Neural cell (in vitro differentiated cells): ENCODE measurements at regions not wholly inside any gene's neighbourhood (a gene's known extent, or its start where the extent isn't known, plus 50 kb on each side); places are given as distances from the start of the nearest gene placed in this dataset.

Source experiments
- EZH2 ChIP-seq: fragments of 200-600, 300-800 bp; shearing (Covaris generic), sonication (generic); IDR thresholded peaks from 2 replicates; pipeline ENCODE4 v1.6.1; 2014; ENCODE audit warnings: antibody characterized with exemption, low read length, borderline replicate concordance, mild to moderate bottlenecking; ENCODE audit not compliant: insufficient read depth, poor library complexity, severe bottlenecking
- MXI1 ChIP-seq: fragments of 450-650 bp; conservative IDR thresholded peaks from 2 replicates; pipeline ENCODE4 v1.6.1; 2014; ENCODE audit warnings: antibody characterized with exemption, mild to moderate bottlenecking; ENCODE audit not compliant: poor library complexity, severe bottlenecking
- POLR2AphosphoS5 ChIP-seq: IDR thresholded peaks from 2 replicates; pipeline ENCODE4 v1.6.1; 2012
- RAD21 ChIP-seq: fragments of 450-650 bp; conservative IDR thresholded peaks from 2 replicates; pipeline ENCODE4 v1.6.1; 2014; ENCODE audit warnings: antibody characterized with exemption, mild to moderate bottlenecking, moderate library complexity
- SMC3 ChIP-seq: fragments of 450-650 bp; conservative IDR thresholded peaks from 2 replicates; pipeline ENCODE4 v1.6.1; 2014; ENCODE audit warnings: antibody characterized with exemption, mild to moderate bottlenecking, moderate library complexity; ENCODE audit not compliant: poor library complexity
- TAF1 ChIP-seq: IDR thresholded peaks from 2 replicates; pipeline ENCODE4 v1.6.1; 2012; ENCODE audit warnings: low read depth
- TF ChIP-seq, protein P1 (sequence below): fragments of 450-650 bp; IDR thresholded peaks from 2 replicates; pipeline ENCODE4 v1.5.1; 2014; ENCODE audit warnings: antibody characterized with exemption, mild to moderate bottlenecking, moderate library complexity; ENCODE audit not compliant: poor library complexity, severe bottlenecking
- TF ChIP-seq, protein P2 (sequence below): IDR thresholded peaks from 2 replicates; pipeline ENCODE4 v1.6.1; 2012; ENCODE audit warnings: borderline replicate concordance

DNA sequence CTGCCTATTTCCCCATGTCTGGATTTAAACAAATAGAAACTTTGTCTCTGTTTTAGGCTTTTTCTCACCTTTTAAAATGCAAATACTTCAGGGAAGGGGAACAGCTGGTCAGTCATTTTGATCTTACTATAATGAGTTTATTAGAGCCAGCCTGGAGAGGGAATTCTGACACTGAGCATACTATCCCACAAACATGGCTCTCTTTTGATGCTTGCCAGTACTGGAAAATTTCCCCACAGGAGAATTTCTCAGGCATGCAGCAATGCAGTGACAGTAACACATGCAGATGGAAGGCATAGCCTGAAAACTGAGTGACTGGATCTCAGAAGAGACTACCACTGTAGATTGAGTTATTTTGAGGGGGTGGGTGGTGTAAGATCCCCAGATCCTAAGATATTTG lies 974.3 kb upstream of the CELF4 start:
- TF ChIP-seq, protein P1, sequence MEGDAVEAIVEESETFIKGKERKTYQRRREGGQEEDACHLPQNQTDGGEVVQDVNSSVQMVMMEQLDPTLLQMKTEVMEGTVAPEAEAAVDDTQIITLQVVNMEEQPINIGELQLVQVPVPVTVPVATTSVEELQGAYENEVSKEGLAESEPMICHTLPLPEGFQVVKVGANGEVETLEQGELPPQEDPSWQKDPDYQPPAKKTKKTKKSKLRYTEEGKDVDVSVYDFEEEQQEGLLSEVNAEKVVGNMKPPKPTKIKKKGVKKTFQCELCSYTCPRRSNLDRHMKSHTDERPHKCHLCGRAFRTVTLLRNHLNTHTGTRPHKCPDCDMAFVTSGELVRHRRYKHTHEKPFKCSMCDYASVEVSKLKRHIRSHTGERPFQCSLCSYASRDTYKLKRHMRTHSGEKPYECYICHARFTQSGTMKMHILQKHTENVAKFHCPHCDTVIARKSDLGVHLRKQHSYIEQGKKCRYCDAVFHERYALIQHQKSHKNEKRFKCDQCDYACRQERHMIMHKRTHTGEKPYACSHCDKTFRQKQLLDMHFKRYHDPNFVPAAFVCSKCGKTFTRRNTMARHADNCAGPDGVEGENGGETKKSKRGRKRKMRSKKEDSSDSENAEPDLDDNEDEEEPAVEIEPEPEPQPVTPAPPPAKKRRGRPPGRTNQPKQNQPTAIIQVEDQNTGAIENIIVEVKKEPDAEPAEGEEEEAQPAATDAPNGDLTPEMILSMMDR: no peak
- TF ChIP-seq EZH2: no peak
- no peak for TF ChIP-seq TAF1
- TF ChIP-seq MXI1: no peak
- no peak for TF ChIP-seq POLR2AphosphoS5
- TF ChIP-seq RAD21: no peak
- no peak for TF ChIP-seq SMC3
- TF ChIP-seq, protein P2, sequence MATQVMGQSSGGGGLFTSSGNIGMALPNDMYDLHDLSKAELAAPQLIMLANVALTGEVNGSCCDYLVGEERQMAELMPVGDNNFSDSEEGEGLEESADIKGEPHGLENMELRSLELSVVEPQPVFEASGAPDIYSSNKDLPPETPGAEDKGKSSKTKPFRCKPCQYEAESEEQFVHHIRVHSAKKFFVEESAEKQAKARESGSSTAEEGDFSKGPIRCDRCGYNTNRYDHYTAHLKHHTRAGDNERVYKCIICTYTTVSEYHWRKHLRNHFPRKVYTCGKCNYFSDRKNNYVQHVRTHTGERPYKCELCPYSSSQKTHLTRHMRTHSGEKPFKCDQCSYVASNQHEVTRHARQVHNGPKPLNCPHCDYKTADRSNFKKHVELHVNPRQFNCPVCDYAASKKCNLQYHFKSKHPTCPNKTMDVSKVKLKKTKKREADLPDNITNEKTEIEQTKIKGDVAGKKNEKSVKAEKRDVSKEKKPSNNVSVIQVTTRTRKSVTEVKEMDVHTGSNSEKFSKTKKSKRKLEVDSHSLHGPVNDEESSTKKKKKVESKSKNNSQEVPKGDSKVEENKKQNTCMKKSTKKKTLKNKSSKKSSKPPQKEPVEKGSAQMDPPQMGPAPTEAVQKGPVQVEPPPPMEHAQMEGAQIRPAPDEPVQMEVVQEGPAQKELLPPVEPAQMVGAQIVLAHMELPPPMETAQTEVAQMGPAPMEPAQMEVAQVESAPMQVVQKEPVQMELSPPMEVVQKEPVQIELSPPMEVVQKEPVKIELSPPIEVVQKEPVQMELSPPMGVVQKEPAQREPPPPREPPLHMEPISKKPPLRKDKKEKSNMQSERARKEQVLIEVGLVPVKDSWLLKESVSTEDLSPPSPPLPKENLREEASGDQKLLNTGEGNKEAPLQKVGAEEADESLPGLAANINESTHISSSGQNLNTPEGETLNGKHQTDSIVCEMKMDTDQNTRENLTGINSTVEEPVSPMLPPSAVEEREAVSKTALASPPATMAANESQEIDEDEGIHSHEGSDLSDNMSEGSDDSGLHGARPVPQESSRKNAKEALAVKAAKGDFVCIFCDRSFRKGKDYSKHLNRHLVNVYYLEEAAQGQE: no peak
